CD4-positive, alpha-beta T cell (primary cell): ENCODE measurements at regions not wholly inside any gene's neighbourhood (a gene's known extent, or its start where the extent isn't known, plus 50 kb on each side); places are given as distances from the start of the nearest gene placed in this dataset.

Source experiments
- ATAC-seq: fragments of 200-7000 bp; cut with Tn5 transposase; one replicate; pipeline ENCODE4 v1.10.0; 2022; ENCODE audit warnings: mild to moderate bottlenecking; ENCODE audit not compliant: poor library complexity
- CTCF ChIA-PET: fragments of 350-600 bp; sonication (Branson Sonifier 250); formaldehyde crosslinking; loops from one replicate; lab custom pipeline; 2021; ENCODE audit warnings: antibody characterized with exemption, inconsistent platforms; lab: Charles Lee
- POLR2A ChIA-PET: fragments of 350-600 bp; sonication (Branson Sonifier 250); formaldehyde crosslinking; loops from one replicate; lab custom pipeline; 2021; ENCODE audit warnings: antibody characterized with exemption, inconsistent platforms; lab: Charles Lee
- DNase-seq, 14 experiments: peaks; one replicate each; pipeline ENCODE4 v3.0.0-alpha.2; 2013 to 2020; ENCODE audit warnings: mixed read lengths in 2 of 14
- H3K27ac ChIP-seq, 2 donors: one replicate each; pipeline versions ENCODE4 v1.5.1 to v1.7.0; 2013; ENCODE audit warnings: low read length in 2 of 2, low read depth in 1 of 2, mild to moderate bottlenecking in 1 of 2
- H3K27me3 ChIP-seq, 2 experiments: 1 replicate in 1 of 2; 2 replicates in 1 of 2; pipeline versions ENCODE4 v1.6.1 to v1.7.0; 2013; ENCODE audit warnings: low read length in 2 of 2, control low read depth in 1 of 2, mild to moderate bottlenecking in 1 of 2, moderate library complexity in 1 of 2; ENCODE audit not compliant: insufficient read depth in 2 of 2, control insufficient read depth in 1 of 2
- H3K36me3 ChIP-seq: one replicate; pipeline ENCODE4 v1.6.1; 2013; ENCODE audit warnings: low read length, control low read depth; ENCODE audit not compliant: insufficient read depth
- H3K4me1 ChIP-seq: one replicate; pipeline ENCODE4 v1.6.1; 2013; ENCODE audit warnings: low read length, control low read depth; ENCODE audit not compliant: insufficient read depth
- H3K4me3 ChIP-seq: one replicate; pipeline ENCODE4 v1.5.1; 2013; ENCODE audit warnings: mild to moderate bottlenecking, low read length, moderate library complexity
- H3K9me3 ChIP-seq, 2 experiments: 1 replicate in 1 of 2; 2 replicates in 1 of 2; pipeline versions ENCODE4 v1.6.1 to v1.7.0; 2013; ENCODE audit warnings: low read length in 2 of 2, mild to moderate bottlenecking in 2 of 2, control low read depth in 1 of 2, moderate library complexity in 1 of 2; ENCODE audit not compliant: control insufficient read depth in 1 of 2, insufficient read depth in 1 of 2
- H3K27ac Mint-ChIP-seq: one replicate; pipeline ENCODE4 v1.8.0; 2020; ENCODE audit warnings: mixed read lengths
- H3K27me3 Mint-ChIP-seq: one replicate; pipeline ENCODE4 v1.8.0; 2021; ENCODE audit warnings: mixed read lengths
- H3K36me3 Mint-ChIP-seq: one replicate; pipeline ENCODE4 v1.8.0; 2021; ENCODE audit warnings: low read depth, mixed read lengths
- H3K4me1 Mint-ChIP-seq: one replicate; pipeline ENCODE4 v1.8.0; 2021; ENCODE audit warnings: low read depth, mixed read lengths
- H3K4me3 Mint-ChIP-seq: one replicate; pipeline ENCODE4 v1.8.0; 2020; ENCODE audit warnings: mild to moderate bottlenecking, mixed read lengths
- H3K9me3 Mint-ChIP-seq: one replicate; pipeline ENCODE4 v1.8.0; 2020; ENCODE audit warnings: mixed read lengths
- intact Hi-C, 2 experiments: fragments of 100-400 bp; cut with DNase I in 1 of 2; cut with micrococcal nuclease in 1 of 2; formaldehyde crosslinking; loops; one replicate each; pipeline versions ENCODE4 v1.15.1 to v1.9.0; 2023 to 2025; cut with DNase I, micrococcal nuclease
- TF ChIP-seq, protein P1 (sequence below): fragments of 200-600 bp; IDR thresholded peaks from one replicate; pipeline ENCODE4 v1.8.0; 2022; ENCODE audit warnings: antibody characterized with exemption, mild to moderate bottlenecking

DNA sequence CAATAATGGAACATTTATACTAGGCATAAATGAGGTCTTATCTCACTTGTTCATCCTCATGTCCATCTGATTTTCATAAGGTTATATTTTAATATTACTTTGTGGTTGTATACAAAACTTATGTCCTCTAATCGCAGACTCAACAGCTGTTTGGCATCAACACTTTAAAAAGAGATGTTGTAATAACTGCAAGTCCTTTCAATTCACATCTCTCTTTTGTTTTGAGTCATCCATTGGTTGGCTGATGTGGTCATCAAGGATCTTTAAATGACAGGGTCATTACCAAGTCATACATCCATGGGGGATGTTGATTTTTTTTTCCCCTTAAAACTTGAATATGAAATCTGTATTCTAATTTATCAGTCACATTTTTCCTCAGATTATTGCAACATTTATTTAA is 299.4 kb upstream of the NRSN1 start:
- ATAC-seq (no peak), DNase-seq (no peak)
- H3K4me3 Mint-ChIP-seq: no peak overlapping the region
- Histone ChIP-seq H3K9me3 (no peaks in the 10 kb centered on the region), H3K27ac (no peak overlapping the region), H3K4me3 (no peak overlapping the region), H3K27me3 (no peaks in the 10 kb centered on the region), H3K36me3 (no peaks in the 10 kb centered on the region), H3K4me1 (no peaks in the 10 kb centered on the region)
- ChIA-PET POLR2A (no interaction called here), CTCF (no interaction called here)
- TF ChIP-seq, protein P1, sequence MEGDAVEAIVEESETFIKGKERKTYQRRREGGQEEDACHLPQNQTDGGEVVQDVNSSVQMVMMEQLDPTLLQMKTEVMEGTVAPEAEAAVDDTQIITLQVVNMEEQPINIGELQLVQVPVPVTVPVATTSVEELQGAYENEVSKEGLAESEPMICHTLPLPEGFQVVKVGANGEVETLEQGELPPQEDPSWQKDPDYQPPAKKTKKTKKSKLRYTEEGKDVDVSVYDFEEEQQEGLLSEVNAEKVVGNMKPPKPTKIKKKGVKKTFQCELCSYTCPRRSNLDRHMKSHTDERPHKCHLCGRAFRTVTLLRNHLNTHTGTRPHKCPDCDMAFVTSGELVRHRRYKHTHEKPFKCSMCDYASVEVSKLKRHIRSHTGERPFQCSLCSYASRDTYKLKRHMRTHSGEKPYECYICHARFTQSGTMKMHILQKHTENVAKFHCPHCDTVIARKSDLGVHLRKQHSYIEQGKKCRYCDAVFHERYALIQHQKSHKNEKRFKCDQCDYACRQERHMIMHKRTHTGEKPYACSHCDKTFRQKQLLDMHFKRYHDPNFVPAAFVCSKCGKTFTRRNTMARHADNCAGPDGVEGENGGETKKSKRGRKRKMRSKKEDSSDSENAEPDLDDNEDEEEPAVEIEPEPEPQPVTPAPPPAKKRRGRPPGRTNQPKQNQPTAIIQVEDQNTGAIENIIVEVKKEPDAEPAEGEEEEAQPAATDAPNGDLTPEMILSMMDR: no peak
- peaks cover 6% of the 10 kb centered on the region for H3K9me3 Mint-ChIP-seq
- no peaks in the 10 kb centered on the region for H3K4me1 Mint-ChIP-seq
- no peak overlapping the region for H3K27ac Mint-ChIP-seq
- H3K36me3 Mint-ChIP-seq: no peaks in the 10 kb centered on the region
- no peaks in the 10 kb centered on the region for H3K27me3 Mint-ChIP-seq
- intact Hi-C loops: no loop called here

DNA sequence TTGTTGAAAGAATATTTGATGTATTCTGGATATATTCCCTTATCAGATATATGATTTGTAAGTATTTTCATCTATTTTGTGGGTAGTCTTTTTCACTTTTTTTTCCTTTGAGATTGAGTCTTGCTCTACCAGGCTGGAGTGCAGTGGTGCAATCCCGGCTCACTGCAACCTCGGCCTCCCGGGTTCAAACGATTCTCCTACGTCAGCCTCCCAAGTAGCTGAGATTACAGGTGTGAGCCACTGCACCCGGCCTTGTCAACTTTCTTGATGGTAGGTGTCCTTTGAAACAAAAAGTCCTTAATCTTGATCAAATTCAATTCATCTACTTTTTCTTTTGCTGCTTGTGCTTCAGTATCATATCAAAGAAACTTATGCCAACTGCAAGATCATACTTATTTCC is 297.2 kb upstream of the NRSN1 start:
- Histone ChIP-seq H3K4me1 (no peaks in the 10 kb centered on the region), H3K9me3 (no peaks in the 10 kb centered on the region), H3K36me3 (no peaks in the 10 kb centered on the region), H3K4me3 (no peak overlapping the region), H3K27me3 (no peaks in the 10 kb centered on the region), H3K27ac (no peak overlapping the region)
- H3K4me3 Mint-ChIP-seq: no peak overlapping the region
- no peaks in the 10 kb centered on the region for H3K4me1 Mint-ChIP-seq
- TF ChIP-seq, protein P1: no peak
- H3K9me3 Mint-ChIP-seq: peaks cover 10% of the 10 kb centered on the region
- intact Hi-C loops: no loop called here
- ChIA-PET POLR2A (no interaction called here), CTCF (no interaction called here)
- H3K27me3 Mint-ChIP-seq: no peaks in the 10 kb centered on the region
- no peaks in the 10 kb centered on the region for H3K36me3 Mint-ChIP-seq
- DNase-seq (no peak), ATAC-seq (no peak)
- no peak overlapping the region for H3K27ac Mint-ChIP-seq

DNA sequence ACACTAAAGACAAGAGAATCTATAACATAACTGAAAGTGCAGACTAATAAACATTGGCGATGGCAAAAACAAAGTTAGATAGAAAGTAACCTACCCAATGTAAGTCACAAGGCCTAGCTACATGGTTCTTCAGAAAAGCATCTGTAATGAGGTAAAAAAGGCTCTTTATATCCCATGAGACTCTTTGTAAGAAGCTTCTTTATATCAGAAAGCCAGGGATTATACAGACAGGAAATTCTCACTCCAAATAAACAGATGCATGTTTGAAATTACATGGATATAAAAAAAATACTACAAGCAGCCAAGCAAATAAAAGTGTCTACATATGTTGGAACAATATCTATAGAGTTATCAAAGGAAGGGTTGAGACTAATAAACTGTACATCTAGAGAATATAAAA is 284.9 kb upstream of the NRSN1 start:
- Mint-ChIP-seq H3K9me3 (peaks cover under 1% of the 10 kb centered on the region), H3K27me3 (no peaks in the 10 kb centered on the region)
- POLR2A ChIA-PET: no interaction called here

More for the DNA sequence above, 284.9 kb upstream of the NRSN1 start:
- CTCF ChIA-PET: no interaction called here
- Mint-ChIP-seq H3K27ac (no peak overlapping the region), H3K4me3 (no peak overlapping the region), H3K36me3 (no peaks in the 10 kb centered on the region), H3K4me1 (no peaks in the 10 kb centered on the region)
- ATAC-seq (no peak), DNase-seq (no peak)
- Histone ChIP-seq H3K27me3 (no peaks in the 10 kb centered on the region), H3K27ac (no peak overlapping the region), H3K9me3 (peaks cover 0 to 5% of the 10 kb centered on the region in 2 experiments), H3K4me1 (no peaks in the 10 kb centered on the region), H3K4me3 (no peak overlapping the region), H3K36me3 (no peaks in the 10 kb centered on the region)
- intact Hi-C loops: no loop called here
- TF ChIP-seq, protein P1: no peak
